Muscle of leg (tissue), 3 donors: ENCODE measurements at regions not wholly inside any gene's neighbourhood (a gene's known extent, or its start where the extent isn't known, plus 50 kb on each side); places are given as distances from the start of the nearest gene placed in this dataset.

Experiments used
- DNase-seq: peaks from one replicate; pipeline ENCODE4 v3.0.0; 2013
- H3K27ac ChIP-seq: one replicate; pipeline ENCODE4 v1.5.1; 2013; ENCODE audit warnings: mild to moderate bottlenecking, low read length, control low read depth
- H3K27me3 ChIP-seq: one replicate; pipeline ENCODE4 v1.6.1; 2013; ENCODE audit warnings: low read length; ENCODE audit not compliant: control insufficient read depth, insufficient read depth
- H3K36me3 ChIP-seq: one replicate; pipeline ENCODE4 v1.6.1; 2013; ENCODE audit warnings: low read length; ENCODE audit not compliant: control insufficient read depth, insufficient read depth
- H3K4me1 ChIP-seq: one replicate; pipeline ENCODE4 v1.6.1; 2013; ENCODE audit warnings: low read length; ENCODE audit not compliant: control insufficient read depth, insufficient read depth
- H3K4me3 ChIP-seq: one replicate; pipeline ENCODE4 v1.5.1; 2013; ENCODE audit warnings: low read length, control low read depth
- H3K9me3 ChIP-seq: replicated peaks from 2 replicates; pipeline ENCODE4 v1.6.1; 2013; ENCODE audit warnings: low read depth, low read length; ENCODE audit not compliant: control insufficient read depth
- WGBS: methylation state at CpG from one replicate; pipeline ENCODE4 v1.1.5; 2013; ENCODE audit warnings: missing lambda C conversion rate; ENCODE audit not compliant: insufficient coverage; 5-methylcytosine and 5-hydroxymethylcytosine counted together

GRCh38 chr2:17070711-17071110 is 405.1 kb upstream of the CYRIA start:
- H3K4me3 ChIP-seq: no peak overlapping the region
- no peak for DNase-seq
- no peaks in the 10 kb centered on the region for H3K4me1 ChIP-seq
- H3K27me3 ChIP-seq: no peaks in the 10 kb centered on the region
- no peak overlapping the region for H3K27ac ChIP-seq
- peaks cover 2% of the 10 kb centered on the region for H3K9me3 ChIP-seq
- H3K36me3 ChIP-seq: no peaks in the 10 kb centered on the region

GRCh38 chr2:17069564-17069963 is 403.9 kb upstream of the CYRIA start:
- DNase-seq: no peak
- Histone ChIP-seq H3K27ac (no peak overlapping the region), H3K9me3 (peaks cover 2% of the 10 kb centered on the region), H3K4me1 (no peaks in the 10 kb centered on the region), H3K27me3 (no peaks in the 10 kb centered on the region), H3K4me3 (no peak overlapping the region), H3K36me3 (no peaks in the 10 kb centered on the region)
- WGBS: no CpG with 5 or more reads among the region's 4 CpGs

- Histone ChIP-seq H3K9me3 (peaks cover 2% of the 10 kb centered on the region), H3K36me3 (no peaks in the 10 kb centered on the region), H3K4me1 (no peaks in the 10 kb centered on the region), H3K4me3 (no peak overlapping the region), H3K27ac (no peak overlapping the region), H3K27me3 (no peaks in the 10 kb centered on the region)
- no peak for DNase-seq
- WGBS: 60% methylated on average over 1 of the region's 4 CpGs
Measured at GRCh38 chr2:17068021-17068420, 402.4 kb upstream of the CYRIA start.

DNA sequence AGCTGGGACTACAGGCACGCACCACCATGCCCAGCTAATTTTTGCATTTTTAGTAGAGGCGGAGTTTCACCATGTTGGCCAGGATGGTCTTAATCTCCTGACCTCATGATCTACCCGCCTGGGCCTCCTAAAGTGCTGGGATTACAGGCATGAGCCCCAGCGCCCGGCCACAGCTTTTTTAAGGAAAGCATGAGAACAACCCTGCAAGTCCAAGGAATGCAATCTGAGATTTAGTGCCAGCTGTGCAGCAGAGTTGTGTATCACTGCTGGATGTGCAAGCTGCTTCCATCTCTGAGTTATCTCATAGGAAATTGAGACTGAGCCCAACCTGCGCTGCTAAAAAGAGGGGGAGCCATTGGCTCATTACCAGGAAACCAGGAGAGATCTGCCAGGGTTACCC is 399.9 kb upstream of the CYRIA start:
- Histone ChIP-seq H3K27ac (no peak overlapping the region), H3K27me3 (no peaks in the 10 kb centered on the region), H3K9me3 (no peaks in the 10 kb centered on the region), H3K36me3 (no peaks in the 10 kb centered on the region), H3K4me3 (no peak overlapping the region), H3K4me1 (no peaks in the 10 kb centered on the region)
- no peak for DNase-seq
- WGBS: 84% methylated on average over 5 of the region's 6 CpGs

DNA sequence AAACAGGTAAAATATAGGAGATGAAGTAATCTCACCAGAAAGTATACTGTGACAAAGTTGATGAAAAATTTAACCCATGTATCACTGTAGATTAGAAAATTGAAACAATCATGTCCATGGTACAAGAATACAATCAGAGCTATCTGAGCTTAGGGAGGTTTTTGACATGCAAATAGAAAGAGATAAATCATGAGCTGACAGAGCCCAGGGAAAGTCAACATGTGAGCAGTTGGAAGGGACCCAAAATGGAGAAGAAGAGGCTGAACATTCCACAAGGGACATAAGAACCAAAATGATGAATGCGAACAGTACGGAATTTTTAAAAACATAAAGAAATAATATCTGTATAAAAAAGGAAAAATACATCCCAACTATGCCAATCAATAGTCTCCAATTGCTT is 395.4 kb upstream of the CYRIA start:
- WGBS: no CpG with 5 or more reads among the region's 2 CpGs
- Histone ChIP-seq H3K9me3 (no peaks in the 10 kb centered on the region), H3K4me1 (peaks cover 15% of the 10 kb centered on the region), H3K36me3 (no peaks in the 10 kb centered on the region), H3K27me3 (no peaks in the 10 kb centered on the region), H3K4me3 (no peak overlapping the region), H3K27ac (no peak overlapping the region)
- DNase-seq: no peak

DNA sequence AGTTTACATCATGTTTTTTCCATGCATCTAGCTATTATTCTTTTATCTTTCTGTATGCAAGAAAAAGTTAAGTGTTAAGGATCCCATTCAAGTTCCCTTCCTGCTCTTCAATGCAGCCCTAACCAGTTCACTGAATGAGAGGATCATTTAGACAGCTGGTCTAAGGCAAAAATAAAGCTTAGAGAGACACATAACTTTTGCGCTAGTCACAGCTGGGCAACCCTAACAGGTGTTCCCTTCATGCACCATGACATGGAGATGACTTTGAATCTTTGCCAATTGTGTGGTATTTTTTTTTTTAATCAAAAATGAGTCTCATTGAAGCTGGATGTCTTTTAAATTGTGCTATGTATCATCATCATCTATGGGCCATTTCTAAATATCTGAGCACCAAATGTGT is 393.8 kb upstream of the CYRIA start:
- H3K4me1 ChIP-seq: peaks cover 15% of the 10 kb centered on the region
- no peaks in the 10 kb centered on the region for H3K36me3 ChIP-seq
- no peaks in the 10 kb centered on the region for H3K9me3 ChIP-seq
- H3K4me3 ChIP-seq: no peak overlapping the region
- H3K27ac ChIP-seq: no peak overlapping the region
- DNase-seq: peak; percentile 69
- 60% methylated on average over 1 of the region's 1 CpG for WGBS
- H3K27me3 ChIP-seq: no peaks in the 10 kb centered on the region

GRCh38 chr2:17058772-17059402 is 393.3 kb upstream of the CYRIA start:
- 0% methylated on average over 2 of the region's 3 CpGs for WGBS
- Histone ChIP-seq H3K36me3 (no peaks in the 10 kb centered on the region), H3K9me3 (no peaks in the 10 kb centered on the region), H3K27ac (peak overlapping the region; percentile 49), H3K4me1 (peaks cover 15% of the 10 kb centered on the region), H3K27me3 (no peaks in the 10 kb centered on the region), H3K4me3 (no peak overlapping the region)
- DNase-seq: no peak

- H3K4me1 ChIP-seq: peaks cover 15% of the 10 kb centered on the region
- H3K36me3 ChIP-seq: no peaks in the 10 kb centered on the region
- no peak overlapping the region for H3K4me3 ChIP-seq
- WGBS: 56% methylated on average over 1 of the region's 5 CpGs
- no peak for DNase-seq
- H3K9me3 ChIP-seq: no peaks in the 10 kb centered on the region
- H3K27me3 ChIP-seq: no peaks in the 10 kb centered on the region
- H3K27ac ChIP-seq: no peak overlapping the region
Measured at GRCh38 chr2:17057109-17058017, 391.7 kb upstream of the CYRIA start.

- WGBS: no CpG with 5 or more reads among the region's 4 CpGs
Measured at GRCh38 chr2:17056236-17056635, 390.6 kb upstream of the CYRIA start.

DNA sequence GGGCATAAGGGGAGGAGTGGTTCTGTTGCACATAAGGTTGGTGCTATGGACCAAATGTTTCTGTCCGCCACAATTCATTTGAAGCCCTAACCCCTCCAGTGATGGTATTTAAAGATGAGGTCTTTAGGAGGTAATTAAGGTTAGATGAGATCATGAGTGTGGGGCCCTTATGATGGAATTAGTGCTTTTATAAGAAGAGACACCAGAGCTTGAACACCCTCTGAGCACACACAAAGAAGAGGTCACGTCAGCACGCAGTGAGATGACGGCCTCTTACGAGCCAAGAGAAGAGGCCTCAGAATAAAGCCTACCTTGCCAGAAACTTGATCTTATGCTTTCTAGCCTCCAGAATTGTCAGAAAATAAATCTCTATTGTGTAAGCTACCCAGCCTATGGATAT is 386.4 kb upstream of the CYRIA start:
- Histone ChIP-seq H3K27me3 (no peaks in the 10 kb centered on the region), H3K9me3 (no peaks in the 10 kb centered on the region), H3K36me3 (no peaks in the 10 kb centered on the region), H3K4me3 (no peak overlapping the region), H3K27ac (no peak overlapping the region), H3K4me1 (no peaks in the 10 kb centered on the region)
- no CpG with 5 or more reads among the region's 5 CpGs for WGBS
- no peak for DNase-seq

More at GRCh38 chr2:17056236-17056635, 390.6 kb upstream of the CYRIA start:
- no peaks in the 10 kb centered on the region for H3K27me3 ChIP-seq
- H3K4me1 ChIP-seq: peaks cover 15% of the 10 kb centered on the region
- no peaks in the 10 kb centered on the region for H3K9me3 ChIP-seq
- H3K36me3 ChIP-seq: no peaks in the 10 kb centered on the region
- H3K27ac ChIP-seq: no peak overlapping the region
- no peak for DNase-seq
- H3K4me3 ChIP-seq: no peak overlapping the region
